Hepatocyte (in vitro differentiated cells): ENCODE measurements at regions not wholly inside any gene's neighbourhood (a gene's known extent, or its start where the extent isn't known, plus 50 kb on each side); places are given as distances from the start of the nearest gene placed in this dataset.

ENCODE experiments used
- CTCF ChIP-seq: fragments of 200-600 bp; sonication (generic); IDR thresholded peaks from 2 replicates; pipeline ENCODE4 v1.5.1; 2016; ENCODE audit warnings: antibody characterized with exemption, mild to moderate bottlenecking; ENCODE audit not compliant: poor library complexity
- EZH2 ChIP-seq: fragments of 200-600 bp; sonication (generic); IDR thresholded peaks from 2 replicates; pipeline ENCODE4 v1.6.1; 2016; ENCODE audit warnings: antibody characterized with exemption, mild to moderate bottlenecking, borderline replicate concordance
- EZH2phosphoT487 ChIP-seq: fragments of 200-600 bp; sonication (generic); IDR thresholded peaks from one replicate; pipeline ENCODE4 v1.6.1; 2018; ENCODE audit warnings: antibody characterized with exemption, mild to moderate bottlenecking, low read depth, moderate library complexity; ENCODE audit not compliant: unreplicated experiment, severe bottlenecking

GRCh38 chr16:47876511-47876910 lies 279.3 kb downstream of the ABCC12 start:
- no peak for TF ChIP-seq CTCF
- TF ChIP-seq EZH2: no peak
- TF ChIP-seq EZH2phosphoT487: no peak
